KMS-11 (cell line): ENCODE measurements at regions not wholly inside any gene's neighbourhood (a gene's known extent, or its start where the extent isn't known, plus 50 kb on each side); places are given as distances from the start of the nearest gene placed in this dataset.

Experiments used
- H2AFZ ChIP-seq: fragments of 200-600 bp; sonication (generic); 2 replicates; pipeline ENCODE4 v1.6.1; 2016; ENCODE audit warnings: antibody characterized with exemption, mixed run types, low read depth
- H3K27ac ChIP-seq: fragments of 200-600 bp; sonication (generic); 2 replicates; pipeline ENCODE4 v1.6.1; 2016; ENCODE audit warnings: mild to moderate bottlenecking, mixed run types
- H3K27me3 ChIP-seq: fragments of 200-600 bp; sonication (generic); 2 replicates; pipeline ENCODE4 v1.6.1; 2017; ENCODE audit warnings: mild to moderate bottlenecking, low read depth, mixed run types, moderate library complexity; ENCODE audit not compliant: insufficient read depth
- H3K36me3 ChIP-seq: fragments of 200-600 bp; sonication (generic); 2 replicates; pipeline ENCODE4 v1.6.1; 2017; ENCODE audit warnings: mild to moderate bottlenecking, mixed run types; ENCODE audit not compliant: insufficient read depth
- H3K4me1 ChIP-seq: fragments of 200-600 bp; sonication (generic); 2 replicates; pipeline ENCODE4 v1.6.1; 2016; ENCODE audit warnings: mild to moderate bottlenecking, low read depth, mixed run types; ENCODE audit not compliant: poor library complexity, severe bottlenecking
- H3K4me2 ChIP-seq: fragments of 200-600 bp; sonication (generic); 2 replicates; pipeline ENCODE4 v1.7.0; 2016; ENCODE audit warnings: mild to moderate bottlenecking, mixed run types
- H3K4me3 ChIP-seq: fragments of 200-600 bp; sonication (generic); IDR thresholded peaks from 2 replicates; pipeline ENCODE4 v1.6.1; 2017; ENCODE audit warnings: low read depth, low read length, mixed read lengths; ENCODE audit not compliant: insufficient read depth
- H3K79me2 ChIP-seq: fragments of 200-600 bp; sonication (generic); 2 replicates; pipeline ENCODE4 v1.6.1; 2016; ENCODE audit warnings: low read depth, mixed run types; ENCODE audit not compliant: insufficient read depth
- H3K9ac ChIP-seq: fragments of 200-600 bp; sonication (generic); 2 replicates; pipeline ENCODE4 v1.6.1; 2016; ENCODE audit warnings: mild to moderate bottlenecking, mixed run types
- H4K20me1 ChIP-seq: fragments of 200-600 bp; sonication (generic); 2 replicates; pipeline ENCODE4 v1.6.1; 2016; ENCODE audit warnings: mild to moderate bottlenecking, mixed run types; ENCODE audit not compliant: insufficient read depth
- TF ChIP-seq, protein P1 (sequence below): fragments of 200-600 bp; sonication (generic); conservative IDR thresholded peaks from 2 replicates; pipeline ENCODE4 v1.6.1; 2017; ENCODE audit warnings: low read depth, mild to moderate bottlenecking, antibody characterized with exemption, low read length, moderate library complexity, mixed read lengths

GRCh38 chr13:84823528-84823927 is 941.3 kb upstream of the SLITRK1 start:
- H4K20me1 ChIP-seq = no peaks in the 10 kb centered on the region
- H3K36me3 ChIP-seq = no peaks in the 10 kb centered on the region
- no peak overlapping the region for H3K27ac ChIP-seq
- H3K4me2 ChIP-seq = no peak overlapping the region
- H3K79me2 ChIP-seq = no peaks in the 10 kb centered on the region
- H3K9ac ChIP-seq = no peak overlapping the region
- H3K4me3 ChIP-seq = no peak overlapping the region
- no peak overlapping the region for H2AFZ ChIP-seq
- TF ChIP-seq, protein P1, sequence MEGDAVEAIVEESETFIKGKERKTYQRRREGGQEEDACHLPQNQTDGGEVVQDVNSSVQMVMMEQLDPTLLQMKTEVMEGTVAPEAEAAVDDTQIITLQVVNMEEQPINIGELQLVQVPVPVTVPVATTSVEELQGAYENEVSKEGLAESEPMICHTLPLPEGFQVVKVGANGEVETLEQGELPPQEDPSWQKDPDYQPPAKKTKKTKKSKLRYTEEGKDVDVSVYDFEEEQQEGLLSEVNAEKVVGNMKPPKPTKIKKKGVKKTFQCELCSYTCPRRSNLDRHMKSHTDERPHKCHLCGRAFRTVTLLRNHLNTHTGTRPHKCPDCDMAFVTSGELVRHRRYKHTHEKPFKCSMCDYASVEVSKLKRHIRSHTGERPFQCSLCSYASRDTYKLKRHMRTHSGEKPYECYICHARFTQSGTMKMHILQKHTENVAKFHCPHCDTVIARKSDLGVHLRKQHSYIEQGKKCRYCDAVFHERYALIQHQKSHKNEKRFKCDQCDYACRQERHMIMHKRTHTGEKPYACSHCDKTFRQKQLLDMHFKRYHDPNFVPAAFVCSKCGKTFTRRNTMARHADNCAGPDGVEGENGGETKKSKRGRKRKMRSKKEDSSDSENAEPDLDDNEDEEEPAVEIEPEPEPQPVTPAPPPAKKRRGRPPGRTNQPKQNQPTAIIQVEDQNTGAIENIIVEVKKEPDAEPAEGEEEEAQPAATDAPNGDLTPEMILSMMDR = no peak
- no peaks in the 10 kb centered on the region for H3K4me1 ChIP-seq
- H3K27me3 ChIP-seq = no peaks in the 10 kb centered on the region

- Histone ChIP-seq H3K27me3 (no peaks in the 10 kb centered on the region), H3K36me3 (no peaks in the 10 kb centered on the region), H3K4me1 (no peaks in the 10 kb centered on the region), H3K27ac (no peak overlapping the region), H2AFZ (no peak overlapping the region), H3K4me2 (no peak overlapping the region), H3K79me2 (no peaks in the 10 kb centered on the region), H3K4me3 (no peak overlapping the region), H4K20me1 (no peaks in the 10 kb centered on the region), H3K9ac (no peak overlapping the region)
- TF ChIP-seq, protein P1 = no peak
Measured at GRCh38 chr13:84821261-84821660, 939.0 kb upstream of the SLITRK1 start.

DNA sequence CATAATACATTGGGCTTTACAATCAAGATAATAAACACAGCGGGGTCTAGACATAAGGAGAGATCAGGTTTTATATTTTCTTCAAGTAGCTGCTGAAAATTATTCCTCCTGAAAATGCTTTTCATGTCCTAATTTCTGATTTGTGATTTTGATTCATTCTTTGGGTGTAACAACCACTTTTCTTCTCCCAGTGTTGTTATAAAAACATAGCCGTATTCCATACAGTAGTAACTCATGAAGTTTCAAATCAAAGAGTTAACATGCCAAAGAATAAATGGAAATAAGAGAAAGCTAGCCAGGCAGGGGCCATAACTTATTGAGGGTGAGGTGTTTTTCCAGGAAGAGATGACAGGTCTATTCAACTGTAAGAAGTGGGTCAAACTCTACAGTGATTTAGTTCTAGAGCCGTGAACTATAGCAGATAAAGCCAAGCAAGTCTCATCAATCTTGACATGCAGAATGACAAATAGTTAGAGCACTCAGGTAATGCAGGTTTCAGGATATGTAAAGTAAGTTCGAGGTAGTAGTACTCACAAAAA is 934.4 kb upstream of the SLITRK1 start:
- H3K27ac ChIP-seq = no peak overlapping the region
- H3K4me1 ChIP-seq = no peaks in the 10 kb centered on the region
- H3K4me3 ChIP-seq = no peak overlapping the region
- TF ChIP-seq, protein P1 = no peak
- H3K9ac ChIP-seq = no peak overlapping the region
- no peak overlapping the region for H3K4me2 ChIP-seq
- H2AFZ ChIP-seq = no peak overlapping the region
- H3K79me2 ChIP-seq = no peaks in the 10 kb centered on the region
- no peaks in the 10 kb centered on the region for H3K36me3 ChIP-seq
- H3K27me3 ChIP-seq = no peaks in the 10 kb centered on the region
- H4K20me1 ChIP-seq = no peaks in the 10 kb centered on the region

DNA sequence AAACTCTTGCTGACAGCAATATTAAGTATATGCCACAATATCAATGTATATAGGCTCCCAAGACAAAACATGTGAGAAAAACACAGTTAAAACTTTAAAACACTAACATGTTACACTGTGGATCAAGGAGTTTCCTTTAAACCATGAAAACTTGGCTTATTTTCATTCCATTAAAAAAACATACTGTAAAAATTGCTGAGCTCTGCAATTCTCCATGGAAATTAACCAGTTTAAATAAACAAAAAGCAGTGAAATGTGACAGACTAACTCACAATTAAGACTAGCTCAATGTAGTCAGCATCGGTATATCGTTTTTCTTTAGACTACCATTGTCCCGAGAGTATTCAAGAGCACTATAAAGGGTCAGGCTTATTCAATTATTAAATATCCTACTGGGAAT is 930.5 kb upstream of the SLITRK1 start:
- TF ChIP-seq, protein P1 = no peak
- Histone ChIP-seq H3K9ac (no peak overlapping the region), H3K4me3 (no peak overlapping the region), H3K27ac (no peak overlapping the region), H3K79me2 (no peaks in the 10 kb centered on the region), H3K27me3 (no peaks in the 10 kb centered on the region), H3K4me1 (no peaks in the 10 kb centered on the region), H3K36me3 (no peaks in the 10 kb centered on the region), H3K4me2 (no peak overlapping the region), H4K20me1 (no peaks in the 10 kb centered on the region), H2AFZ (no peak overlapping the region)

- Histone ChIP-seq H3K27ac (no peak overlapping the region), H3K36me3 (no peaks in the 10 kb centered on the region), H3K27me3 (no peaks in the 10 kb centered on the region), H4K20me1 (no peaks in the 10 kb centered on the region), H3K79me2 (no peaks in the 10 kb centered on the region), H3K4me2 (no peak overlapping the region), H2AFZ (no peak overlapping the region), H3K4me1 (no peaks in the 10 kb centered on the region), H3K4me3 (no peak overlapping the region), H3K9ac (no peak overlapping the region)
- TF ChIP-seq, protein P1 = no peak
Measured at GRCh38 chr13:84812078-84812477, 929.8 kb upstream of the SLITRK1 start.
